ENCODE measurements at regions not wholly inside any gene's neighbourhood (a gene's known extent, or its start where the extent isn't known, plus 50 kb on each side); places are given as distances from the start of the nearest gene placed in this dataset. TPM values are rescaled to one million over a fixed set of nuclear protein-coding genes. Genes with fewer than 3 reads are reported as not detected.

- TF ChIP-seq CTCF (IDR thresholded peaks at IDR 0.05; ENCODE audit: extremely low read depth, low read depth, low read length): no peak
- Histone ChIP-seq H3K27ac (ENCODE audit: low read depth, low read length) (no peak overlapping the region), H3K4me1 (ENCODE audit: insufficient read depth, low read length) (no peaks in the 10 kb centered on the region), H3K36me3 (ENCODE audit: insufficient read depth, low read length) (no peaks in the 10 kb centered on the region), H3K27me3 (ENCODE audit: insufficient read depth, low read length) (no peaks in the 10 kb centered on the region), H3K9me3 (ENCODE audit: low read depth, low read length) (no peaks in the 10 kb centered on the region), H4K20me1 (ENCODE audit: insufficient read depth, low read length) (no peaks in the 10 kb centered on the region), H3K4me2 (ENCODE audit: insufficient read depth, low read length) (no peak overlapping the region), H2AFZ (ENCODE audit: low read length) (no peak overlapping the region), H3K79me2 (ENCODE audit: insufficient read depth, low read length) (no peaks in the 10 kb centered on the region), H3K4me3 (ENCODE audit: insufficient read depth, low read length) (no peak overlapping the region)
- peak; percentile 8 for DNase-seq (ENCODE audit: insufficient read length, low spot score, missing footprints)
Observed at GRCh38 chr12:43621262-43621661, 69.3 kb upstream of the ADAMTS20 start.

GRCh38 chr12:43602738-43603137, 50.7 kb upstream of the ADAMTS20 start:
- Histone ChIP-seq H3K4me2 (ENCODE audit: insufficient read depth, low read length) (no peak overlapping the region), H3K4me3 (ENCODE audit: insufficient read depth, low read length) (no peak overlapping the region), H3K79me2 (ENCODE audit: insufficient read depth, low read length) (no peaks in the 10 kb centered on the region), H3K4me1 (ENCODE audit: insufficient read depth, low read length) (no peaks in the 10 kb centered on the region), H2AFZ (ENCODE audit: low read length) (no peak overlapping the region), H3K27me3 (ENCODE audit: insufficient read depth, low read length) (no peaks in the 10 kb centered on the region), H3K9me3 (ENCODE audit: low read depth, low read length) (no peaks in the 10 kb centered on the region), H3K27ac (ENCODE audit: low read depth, low read length) (no peak overlapping the region), H3K36me3 (ENCODE audit: insufficient read depth, low read length) (no peaks in the 10 kb centered on the region), H4K20me1 (ENCODE audit: insufficient read depth, low read length) (no peaks in the 10 kb centered on the region)
- TF ChIP-seq CTCF (IDR thresholded peaks at IDR 0.05; ENCODE audit: extremely low read depth, low read depth, low read length): no peak
- DNase-seq (ENCODE audit: insufficient read length, low spot score, missing footprints): no peak

Small RNA genes lying in the stretch of these regions (small RNA-seq; reads per million reads assigned to genes)
- gene AC090525.3: not detected

Data from osteoblast (primary cell).